ENCODE measurements at regions not wholly inside any gene's neighbourhood (a gene's known extent, or its start where the extent isn't known, plus 50 kb on each side); places are given as distances from the start of the nearest gene placed in this dataset.

GRCh38 chr6:110033101-110033500, 55.0 kb downstream of the GPR6 start:
- no peak for DNase-seq

GRCh38 chr6:110033749-110034666, 55.9 kb downstream of the GPR6 start:
- no peak for DNase-seq

- DNase-seq = no peak
Measured at GRCh38 chr6:110034667-110035036, 56.5 kb downstream of the GPR6 start.

- DNase-seq = no peak
Measured at GRCh38 chr6:110035321-110035720, 57.2 kb downstream of the GPR6 start.

- no peak for DNase-seq
Measured at GRCh38 chr6:110036408-110037302, 58.5 kb downstream of the GPR6 start.

- DNase-seq = no peak
Measured at GRCh38 chr6:110037726-110038295, 59.7 kb downstream of the GPR6 start.

- DNase-seq = peak; percentile 30 to 73 (median 61)
Measured at GRCh38 chr6:110039364-110039980, 61.4 kb downstream of the GPR6 start.

- peak in 3 of 4 experiments; percentile 5 to 31 (median 14) for DNase-seq
Measured at GRCh38 chr6:110039981-110040383, 61.9 kb downstream of the GPR6 start.

- no peak for DNase-seq
Measured at GRCh38 chr6:110040716-110041115, 62.6 kb downstream of the GPR6 start.

- no peak for DNase-seq
Measured at GRCh38 chr6:110041126-110041525, 63.0 kb downstream of the GPR6 start.

GRCh38 chr6:110041830-110042229, 63.7 kb downstream of the GPR6 start:
- DNase-seq = no peak

GRCh38 chr6:110042670-110043296, 64.7 kb downstream of the GPR6 start:
- DNase-seq = no peak

GRCh38 chr6:110043366-110043994, 65.4 kb downstream of the GPR6 start:
- DNase-seq = no peak

- DNase-seq = no peak
Measured at GRCh38 chr6:110044096-110044495, 66.0 kb downstream of the GPR6 start.

- no peak for DNase-seq
Measured at GRCh38 chr6:110044622-110045021, 66.5 kb downstream of the GPR6 start.

GRCh38 chr6:110048221-110048875, 70.2 kb downstream of the GPR6 start:
- no peak for DNase-seq

GRCh38 chr6:110049696-110050439, 71.8 kb downstream of the GPR6 start:
- no peak for DNase-seq

All from activated naive CD4-positive, alpha-beta T cell (primary cell).